CD4-positive, alpha-beta T cell treated with Interferon alpha-2 for 1 hour (primary cell): ENCODE measurements at regions not wholly inside any gene's neighbourhood (a gene's known extent, or its start where the extent isn't known, plus 50 kb on each side); places are given as distances from the start of the nearest gene placed in this dataset.

Experiments used
- DNase-seq, 2 donors: peaks; one replicate each; pipeline ENCODE4 v3.0.0-alpha.2; 2020 to 2022

- no peak for DNase-seq
Observed at GRCh38 chr5:89281211-89281610, 398.2 kb upstream of the MEF2C start.

DNA sequence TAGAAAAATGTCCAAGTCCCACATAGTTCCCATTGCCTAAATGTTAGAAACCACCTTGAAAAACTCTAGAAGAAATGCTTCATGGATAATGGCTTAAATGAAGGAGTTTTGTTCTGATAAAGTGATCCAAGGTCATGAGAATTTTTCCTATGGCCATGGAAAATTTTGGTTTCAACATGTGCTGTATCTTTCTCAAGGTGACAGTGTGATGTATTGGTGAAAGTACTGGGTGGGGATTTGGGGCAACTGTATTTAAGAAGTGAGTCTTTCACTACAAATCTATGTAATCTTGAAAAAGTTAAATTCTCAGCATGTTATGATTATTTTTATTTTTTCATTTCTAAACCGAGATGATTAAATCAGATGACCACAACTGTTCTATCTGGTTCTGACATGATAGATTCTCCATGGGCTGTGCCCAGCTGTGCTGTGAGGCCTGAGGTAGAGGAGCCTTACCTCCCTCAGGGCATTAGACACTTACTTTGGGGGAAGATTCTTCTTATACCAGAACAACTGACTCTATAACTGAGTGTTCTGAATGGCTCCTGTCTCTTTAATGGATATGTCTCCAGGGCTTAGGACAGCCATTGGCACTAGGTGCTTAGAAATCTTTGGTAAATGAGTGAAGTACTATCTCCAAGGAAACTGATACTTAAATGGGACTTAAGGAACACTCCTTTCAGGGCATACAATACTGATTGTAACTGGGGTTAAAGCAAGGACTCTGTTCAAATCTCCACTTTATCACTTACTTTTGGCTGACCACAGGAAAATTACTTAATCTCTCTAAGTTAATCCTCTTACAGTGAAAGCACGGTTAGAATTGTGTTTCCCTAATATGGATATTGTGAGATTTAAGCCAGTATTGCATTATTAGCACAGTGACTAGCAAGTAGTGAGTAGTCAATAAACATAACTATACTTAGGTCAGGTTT lies 397.4 kb upstream of the MEF2C start:
- no peak for DNase-seq

GRCh38 chr5:89279391-89280036 lies 396.5 kb upstream of the MEF2C start:
- DNase-seq: no peak

DNA sequence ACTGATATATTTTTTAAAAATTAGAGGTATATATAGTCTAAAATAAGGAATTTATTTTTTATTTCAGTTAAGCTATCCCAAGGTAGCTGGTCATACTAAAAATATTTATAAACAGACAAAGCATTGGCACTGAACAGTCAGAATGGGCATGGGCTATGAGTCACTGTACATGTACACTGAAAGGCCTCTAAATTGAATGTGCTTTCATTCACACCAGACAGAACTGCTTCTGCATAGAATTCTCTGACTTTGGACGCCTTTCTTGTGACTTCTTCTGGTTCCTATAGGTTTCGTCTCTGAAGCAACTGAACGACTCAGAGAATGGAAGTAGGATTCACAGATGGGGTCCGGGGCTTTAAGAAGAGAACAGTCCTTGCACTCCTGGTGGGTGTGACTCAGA lies 394.8 kb upstream of the MEF2C start:
- DNase-seq: no peak

DNA sequence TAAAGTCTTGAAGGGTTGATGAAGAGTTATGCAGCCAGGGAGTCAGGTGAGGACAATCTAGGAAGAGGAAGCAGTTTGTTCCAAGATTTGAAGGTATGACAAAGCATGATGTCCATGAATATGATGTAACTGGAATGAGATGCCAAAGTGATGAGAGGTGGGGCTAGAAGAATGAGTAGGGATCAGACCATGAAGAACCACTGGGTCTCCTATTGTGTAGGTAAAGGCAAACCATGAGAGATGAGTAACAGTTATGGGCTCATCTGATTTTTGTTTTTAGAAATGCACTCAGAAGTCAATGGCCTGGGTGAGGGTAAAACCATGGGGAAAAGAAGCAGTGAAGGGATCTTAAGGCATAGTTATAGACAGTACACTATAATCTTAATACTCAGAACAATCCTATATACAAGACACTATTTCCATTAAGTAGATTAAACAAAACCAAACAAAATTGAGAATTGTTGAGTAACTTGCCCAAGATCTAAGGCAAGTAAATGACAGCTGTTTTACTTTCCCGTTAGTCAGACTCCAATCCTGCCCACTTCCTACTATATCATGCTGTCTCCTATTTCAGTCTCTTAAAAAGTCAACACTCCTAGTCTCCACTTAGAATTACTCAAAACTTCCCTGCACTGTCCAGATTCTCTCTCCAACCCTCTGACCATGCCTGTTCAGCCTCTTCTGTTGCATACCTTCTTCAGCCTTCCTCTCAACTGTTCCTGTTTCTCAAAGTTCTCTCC lies 393.8 kb upstream of the MEF2C start:
- DNase-seq: no peak

DNA sequence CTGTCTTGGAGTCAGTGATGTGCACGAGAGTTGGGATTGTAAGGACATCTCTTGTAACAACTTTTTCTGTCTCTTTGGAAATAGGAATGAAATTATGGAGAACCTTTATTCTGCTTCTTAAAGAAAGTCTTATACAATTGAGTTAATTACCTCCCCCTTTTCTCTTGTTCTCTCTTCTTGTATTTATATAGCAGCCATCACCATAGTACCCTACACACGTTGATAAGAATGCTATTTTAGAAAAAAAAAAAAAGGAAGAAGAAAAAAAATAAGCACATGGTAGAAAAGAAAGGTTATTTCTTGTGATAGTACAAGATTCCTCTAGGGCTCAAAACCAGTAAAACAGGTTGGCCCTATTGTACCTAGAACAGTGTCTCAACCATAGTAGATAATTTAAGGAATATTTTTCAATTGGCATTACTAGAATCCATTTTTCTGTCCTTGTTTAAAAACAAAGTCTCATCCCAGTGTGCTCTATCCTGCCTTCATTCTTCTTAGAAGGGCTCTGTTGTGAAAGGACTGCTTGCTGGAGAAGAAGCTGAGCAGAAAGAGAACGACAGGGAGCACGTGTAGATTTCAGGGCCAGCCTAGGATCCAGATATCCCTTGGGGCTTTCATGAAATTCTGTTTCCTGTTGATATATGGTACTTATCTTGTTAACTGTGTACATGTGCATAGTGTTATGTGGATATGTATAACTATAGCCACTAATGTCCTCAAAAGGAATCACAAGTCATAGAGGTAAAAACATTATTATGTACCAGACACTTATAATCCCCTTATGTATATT lies 392.3 kb upstream of the MEF2C start:
- no peak for DNase-seq

GRCh38 chr5:89273289-89273688 lies 390.3 kb upstream of the MEF2C start:
- no peak for DNase-seq

DNA sequence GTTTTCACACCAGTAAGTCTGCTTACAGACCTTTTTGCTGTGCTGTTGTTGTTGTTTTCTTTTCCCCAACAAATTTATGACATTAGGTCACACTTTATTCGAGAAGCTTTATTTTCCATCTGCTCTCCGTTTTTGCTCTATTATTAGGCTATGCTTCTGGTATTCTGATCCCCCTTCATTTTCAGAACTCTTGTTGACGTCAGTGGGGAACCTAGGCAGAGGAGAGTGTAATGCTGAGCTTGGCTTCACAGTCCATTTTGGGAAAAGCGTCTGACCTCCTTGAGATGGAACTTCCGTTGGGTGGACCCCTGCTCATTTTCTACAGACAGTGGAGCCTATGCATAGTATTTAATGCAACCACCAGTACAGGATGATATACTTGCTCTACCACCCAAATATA lies 387.9 kb upstream of the MEF2C start:
- no peak for DNase-seq

GRCh38 chr5:89269721-89270120 lies 386.7 kb upstream of the MEF2C start:
- DNase-seq: no peak

GRCh38 chr5:89268460-89268859 lies 385.5 kb upstream of the MEF2C start:
- peak in 1 of 2 donors; percentile 3 for DNase-seq

DNA sequence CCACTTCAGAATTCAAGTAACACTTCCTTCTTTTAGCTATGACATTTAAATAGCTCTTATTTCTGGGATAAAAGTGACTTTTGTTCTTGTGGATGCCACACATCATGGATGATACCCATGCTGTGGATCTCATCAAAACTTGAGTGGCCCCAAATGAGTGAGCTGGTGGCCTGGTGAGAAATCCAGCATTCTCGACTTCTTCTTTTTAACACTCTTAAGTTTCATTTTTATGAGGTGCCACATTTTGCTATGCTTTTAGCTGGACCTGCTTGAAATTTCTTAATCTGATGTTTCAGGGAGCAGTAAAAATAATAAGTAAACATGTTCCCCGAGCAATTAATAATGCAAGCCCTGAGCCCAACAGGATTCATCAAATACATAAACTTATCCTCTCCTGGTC lies 384.8 kb upstream of the MEF2C start:
- DNase-seq: no peak

- DNase-seq: no peak
Observed at GRCh38 chr5:89265511-89266179, 382.7 kb upstream of the MEF2C start.

- DNase-seq: no peak
Observed at GRCh38 chr5:89263846-89264245, 380.9 kb upstream of the MEF2C start.

DNA sequence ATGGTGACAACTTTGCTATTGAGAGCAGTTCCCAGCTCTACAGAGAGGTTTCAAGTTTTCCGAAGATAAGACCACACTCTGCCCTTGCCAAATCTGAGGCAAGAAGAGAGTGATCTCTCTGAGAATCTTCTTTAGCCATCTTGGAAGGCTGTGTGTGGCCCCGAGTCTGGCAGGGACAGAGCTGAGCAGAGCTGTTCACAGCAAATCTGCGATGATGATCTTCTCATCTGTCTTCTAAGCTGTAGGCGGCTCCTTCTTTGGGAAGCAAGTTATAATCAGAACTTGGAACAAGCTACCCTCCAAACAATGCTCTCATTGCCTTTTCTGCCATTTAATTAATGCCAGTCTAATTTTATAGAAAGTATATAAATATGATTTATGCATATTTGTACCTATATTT lies 379.0 kb upstream of the MEF2C start:
- DNase-seq: no peak

GRCh38 chr5:89260254-89260653 lies 377.3 kb upstream of the MEF2C start:
- DNase-seq: no peak

DNA sequence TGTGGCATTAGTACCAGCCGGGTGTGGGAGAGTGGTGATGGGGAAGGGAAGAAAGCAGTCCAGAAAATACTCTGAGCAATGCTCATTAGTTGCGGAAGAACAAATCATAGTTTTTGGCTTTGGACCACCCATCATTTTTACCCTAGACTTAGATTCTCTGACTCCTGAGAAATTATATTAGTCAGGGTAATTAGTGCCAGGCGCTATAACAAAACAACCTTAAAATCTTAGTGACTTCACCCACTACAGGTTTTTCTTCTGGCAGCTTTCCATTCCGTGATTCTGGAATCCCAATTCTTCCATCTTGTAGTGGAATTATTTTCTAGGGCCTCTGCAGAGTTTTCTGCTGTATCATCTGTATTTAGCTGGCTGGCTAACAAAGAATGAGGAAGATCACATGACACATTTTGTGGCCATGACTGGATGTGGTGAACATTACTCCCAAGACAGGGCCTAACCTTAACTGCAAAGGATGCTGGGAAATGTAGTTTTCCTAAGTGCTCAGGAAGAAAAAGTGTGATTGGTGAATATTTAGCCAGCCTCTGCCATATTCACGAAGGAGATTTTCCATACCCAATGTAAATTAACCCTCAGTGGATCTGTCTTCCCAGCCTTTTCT lies 373.0 kb upstream of the MEF2C start:
- DNase-seq: no peak

DNA sequence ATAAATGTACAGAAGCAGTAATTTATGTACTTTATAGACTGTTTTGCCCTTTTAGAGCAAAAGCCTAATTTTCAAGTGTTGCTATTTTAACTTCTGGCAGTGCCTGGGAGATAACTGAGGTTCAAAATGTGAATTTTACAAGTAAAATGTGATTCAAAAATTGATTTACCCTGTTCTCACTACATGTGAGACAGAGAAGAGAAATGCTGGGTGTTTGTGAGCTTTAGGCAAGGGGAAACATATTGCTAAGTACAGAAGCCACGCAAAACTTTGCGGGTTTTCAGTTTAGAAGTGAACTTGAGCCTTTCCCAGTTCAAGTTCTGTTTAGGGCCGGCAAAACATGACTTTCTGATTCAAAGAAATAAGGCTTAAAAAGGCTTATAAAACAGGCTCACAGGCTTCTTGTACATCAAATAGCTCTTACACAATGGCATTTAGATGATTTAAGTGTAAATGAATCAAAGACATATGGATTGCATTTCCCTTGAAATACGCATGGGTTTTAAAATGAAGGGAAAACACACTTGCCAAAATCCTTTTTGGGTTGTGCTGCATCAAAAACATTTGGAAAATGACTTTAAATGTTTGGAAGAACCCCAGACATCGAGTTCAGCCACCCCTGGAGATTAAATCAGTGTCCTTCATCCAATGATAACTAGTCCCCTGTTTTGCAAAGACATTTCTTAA lies 370.8 kb upstream of the MEF2C start:
- no peak for DNase-seq

DNA sequence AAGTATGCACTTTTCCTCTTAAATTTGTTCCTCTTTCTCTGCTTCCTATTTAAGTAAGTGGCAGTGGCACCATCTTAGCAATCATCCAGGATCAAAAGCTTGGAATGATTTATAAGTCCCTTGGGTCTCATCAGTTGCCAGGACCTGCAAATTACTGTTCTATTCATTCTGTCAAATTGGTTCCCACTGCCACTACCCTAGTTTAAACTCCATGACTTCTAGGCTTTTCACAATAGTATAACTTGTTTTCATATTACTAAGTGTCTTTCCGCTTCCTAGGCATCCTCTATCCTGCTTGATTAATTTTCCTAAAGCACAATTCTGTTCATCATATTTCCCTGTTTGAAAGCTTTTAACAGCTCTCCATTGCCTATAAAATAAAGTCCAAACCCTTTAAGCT lies 363.9 kb upstream of the MEF2C start:
- DNase-seq: no peak

- DNase-seq: no peak
Observed at GRCh38 chr5:89246252-89246651, 363.3 kb upstream of the MEF2C start.

DNA sequence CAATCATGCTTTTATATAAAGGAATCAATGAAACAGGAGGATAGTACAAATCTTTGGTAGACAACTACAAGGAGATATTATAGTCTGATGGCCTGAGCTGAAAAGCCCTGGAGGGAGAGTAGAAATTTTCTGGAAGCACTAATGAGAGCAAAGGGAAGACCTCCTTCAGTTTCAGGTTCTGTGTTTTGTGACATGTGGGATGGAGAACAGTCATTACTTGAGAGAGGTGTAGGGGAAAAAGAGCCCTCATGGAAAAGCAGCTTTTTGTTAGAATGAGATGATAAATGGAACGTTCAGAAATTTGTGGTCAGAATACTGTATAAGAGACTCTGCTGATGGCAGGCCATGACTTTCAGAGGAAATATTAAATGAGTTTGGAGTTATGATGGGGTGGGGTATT lies 360.6 kb upstream of the MEF2C start:
- no peak for DNase-seq

DNA sequence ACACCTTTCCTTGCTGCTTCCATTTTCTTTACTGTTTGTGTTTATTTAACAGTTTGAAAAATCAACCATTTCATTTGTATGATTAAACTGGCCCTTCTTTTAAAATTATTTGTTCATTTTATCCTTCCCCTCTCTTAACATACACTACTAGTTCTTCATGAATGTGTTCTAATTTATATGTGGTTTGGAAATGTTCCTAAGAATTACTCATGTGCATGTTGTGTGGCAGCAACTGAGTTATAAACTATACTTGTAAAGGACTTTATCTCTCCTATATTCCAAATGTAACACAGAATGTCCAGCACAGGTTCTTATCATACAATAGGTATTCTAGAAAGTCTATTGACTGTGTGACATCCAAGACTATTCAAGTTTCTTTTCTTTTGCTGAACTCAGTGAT lies 358.2 kb upstream of the MEF2C start:
- no peak for DNase-seq
